OCI-LY7 (cell line): ENCODE measurements at regions not wholly inside any gene's neighbourhood (a gene's known extent, or its start where the extent isn't known, plus 50 kb on each side); places are given as distances from the start of the nearest gene placed in this dataset.

Experiments
- BruUV-seq: library from RNA; stranded (reverse); fragments of 400-500 nt; replicated peaks from 2 replicates; lab custom pipeline; 2021; lab: Mats Ljungman, UMichigan
- CTCF ChIA-PET: fragments of 300-600 bp; sonication (Branson Sonifier 250); formaldehyde crosslinking; loops from one replicate; lab custom pipeline; 2022; ENCODE audit warnings: antibody characterized with exemption; ENCODE audit not compliant: unreplicated experiment; lab: Charles Lee
- POLR2A ChIA-PET: fragments of 300-600 bp; sonication (Branson Sonifier 250); formaldehyde crosslinking; loops from one replicate; lab custom pipeline; 2022; ENCODE audit warnings: antibody characterized with exemption; lab: Charles Lee
- DNase-seq: peaks from one replicate; pipeline ENCODE4 v3.0.0-alpha.2; 2015; ENCODE audit warnings: low spot score
- H2AFZ ChIP-seq: fragments of 200-600 bp; sonication (generic), shearing (Covaris generic); 2 replicates; pipeline ENCODE4 v1.6.1; 2014; ENCODE audit warnings: mild to moderate bottlenecking, antibody characterized with exemption, low read length, moderate library complexity
- H3K27ac ChIP-seq: fragments of 200-600 bp; sonication (generic); 2 replicates; pipeline ENCODE4 v1.5.1; 2014; ENCODE audit warnings: mixed run types, low read depth, mild to moderate bottlenecking, moderate library complexity, low read length, inconsistent platforms; ENCODE audit not compliant: poor library complexity, severe bottlenecking
- H3K36me3 ChIP-seq: fragments of 200-600 bp; sonication (generic); 2 replicates; pipeline ENCODE4 v1.6.1; 2014; ENCODE audit warnings: mild to moderate bottlenecking, antibody characterized with exemption, low read length, moderate library complexity, mixed read lengths; ENCODE audit not compliant: insufficient read depth
- H3K4me1 ChIP-seq: fragments of 200-600 bp; sonication (generic); 2 replicates; pipeline ENCODE4 v1.5.1; 2014; ENCODE audit warnings: mild to moderate bottlenecking, low read length; ENCODE audit not compliant: insufficient read depth, poor library complexity, severe bottlenecking
- H3K4me2 ChIP-seq: fragments of 200-600 bp; sonication (generic); 2 replicates; pipeline ENCODE4 v1.6.1; 2014; ENCODE audit warnings: mild to moderate bottlenecking, low read length
- H3K4me3 ChIP-seq: fragments of 200-600 bp; sonication (generic); 2 replicates; pipeline ENCODE4 v1.5.1; 2014; ENCODE audit warnings: mild to moderate bottlenecking, low read depth, low read length; ENCODE audit not compliant: poor library complexity, severe bottlenecking
- H3K79me2 ChIP-seq: fragments of 200-600 bp; sonication (generic); 2 replicates; pipeline ENCODE4 v1.6.1; 2016; ENCODE audit warnings: low read depth, mild to moderate bottlenecking, low read length, moderate library complexity, mixed read lengths; ENCODE audit not compliant: insufficient read depth
- H3K9me2 ChIP-seq: fragments of 200-600 bp; sonication (generic); 2 replicates; pipeline ENCODE4 v1.6.1; 2016; ENCODE audit warnings: mild to moderate bottlenecking, low read length, mixed read lengths; ENCODE audit not compliant: insufficient read depth
- H3K9me3 ChIP-seq: fragments of 200-600 bp; sonication (generic); 2 replicates; pipeline ENCODE4 v1.6.1; 2014; ENCODE audit warnings: mild to moderate bottlenecking, mixed run types, low read length, mixed read lengths
- H4K20me1 ChIP-seq: fragments of 200-600 bp; sonication (generic); 2 replicates; pipeline ENCODE4 v1.6.1; 2014; ENCODE audit warnings: mild to moderate bottlenecking, antibody characterized with exemption, low read length, moderate library complexity, mixed read lengths; ENCODE audit not compliant: insufficient read depth
- EZH2phosphoT487 ChIP-seq: fragments of 200-600 bp; sonication (generic); IDR thresholded peaks from 2 replicates; pipeline ENCODE4 v1.6.1; 2018; ENCODE audit warnings: low read depth, borderline replicate concordance, mild to moderate bottlenecking, mixed run types, antibody characterized with exemption, low read length, moderate library complexity, mixed read lengths
- intact Hi-C: fragments of 100-400 bp; cut with micrococcal nuclease; formaldehyde crosslinking; loops from one replicate; pipeline ENCODE4 v1.10.0; 2022; ENCODE audit not compliant: unreplicated experiment
- TF ChIP-seq, protein P1 (sequence below): fragments of 200-600 bp; sonication (generic); conservative IDR thresholded peaks from 2 replicates; pipeline ENCODE4 v1.5.1; 2014; ENCODE audit warnings: mild to moderate bottlenecking, antibody characterized with exemption, low read length, moderate library complexity, mixed read lengths

DNA sequence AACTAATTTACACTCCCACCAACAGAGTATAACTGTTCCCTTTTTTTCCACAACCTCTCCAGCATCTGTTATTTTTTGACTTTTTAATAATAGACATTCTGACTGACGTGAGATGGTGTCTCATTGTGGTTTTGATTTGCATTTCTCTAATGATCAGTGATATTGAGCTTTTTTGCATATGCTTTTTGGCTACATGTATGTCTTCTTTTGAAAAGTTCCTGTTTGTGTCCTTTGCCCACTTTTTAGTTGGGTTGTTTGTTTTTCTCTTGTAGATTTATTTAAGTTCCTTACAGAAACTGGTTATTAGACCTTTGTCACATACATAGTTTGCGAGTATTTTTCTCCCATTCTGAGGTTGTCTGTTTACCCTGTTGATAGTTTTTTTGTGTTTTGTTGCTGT is 375.2 kb downstream of the MATN1 start:
- H3K79me2 ChIP-seq = no peaks in the 10 kb centered on the region
- H3K4me1 ChIP-seq = no peaks in the 10 kb centered on the region
- H2AFZ ChIP-seq = no peak overlapping the region
- DNase-seq = no peak
- no peak overlapping the region for H3K4me2 ChIP-seq
- BruUV-seq = no TSS peak
- H3K9me3 ChIP-seq = 0 out of 2 replicates have a peak, but pooled peaks cover 5% of the 10 kb centered on the region
- intact Hi-C loops = no loop called here
- H3K4me3 ChIP-seq = no peak overlapping the region
- H3K36me3 ChIP-seq = no peaks in the 10 kb centered on the region
- POLR2A ChIA-PET = interaction anchor here (0.6 kb wide), 1 partner anchor 210 kb away, joined by 8 read pairs; no protein-coding TSS in a partner anchor
- H3K9me2 ChIP-seq = no peaks in the 10 kb centered on the region
- no peaks in the 10 kb centered on the region for H4K20me1 ChIP-seq
- CTCF ChIA-PET = no interaction called here
- TF ChIP-seq, protein P1, sequence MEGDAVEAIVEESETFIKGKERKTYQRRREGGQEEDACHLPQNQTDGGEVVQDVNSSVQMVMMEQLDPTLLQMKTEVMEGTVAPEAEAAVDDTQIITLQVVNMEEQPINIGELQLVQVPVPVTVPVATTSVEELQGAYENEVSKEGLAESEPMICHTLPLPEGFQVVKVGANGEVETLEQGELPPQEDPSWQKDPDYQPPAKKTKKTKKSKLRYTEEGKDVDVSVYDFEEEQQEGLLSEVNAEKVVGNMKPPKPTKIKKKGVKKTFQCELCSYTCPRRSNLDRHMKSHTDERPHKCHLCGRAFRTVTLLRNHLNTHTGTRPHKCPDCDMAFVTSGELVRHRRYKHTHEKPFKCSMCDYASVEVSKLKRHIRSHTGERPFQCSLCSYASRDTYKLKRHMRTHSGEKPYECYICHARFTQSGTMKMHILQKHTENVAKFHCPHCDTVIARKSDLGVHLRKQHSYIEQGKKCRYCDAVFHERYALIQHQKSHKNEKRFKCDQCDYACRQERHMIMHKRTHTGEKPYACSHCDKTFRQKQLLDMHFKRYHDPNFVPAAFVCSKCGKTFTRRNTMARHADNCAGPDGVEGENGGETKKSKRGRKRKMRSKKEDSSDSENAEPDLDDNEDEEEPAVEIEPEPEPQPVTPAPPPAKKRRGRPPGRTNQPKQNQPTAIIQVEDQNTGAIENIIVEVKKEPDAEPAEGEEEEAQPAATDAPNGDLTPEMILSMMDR = no peak
- TF ChIP-seq EZH2phosphoT487 = no peak
- no peak overlapping the region for H3K27ac ChIP-seq

GRCh38 chr1:30345491-30346130 is 377.8 kb downstream of the MATN1 start:
- 0 out of 2 replicates have a peak, but pooled peaks cover 5% of the 10 kb centered on the region for H3K9me3 ChIP-seq
- H2AFZ ChIP-seq = no peak overlapping the region
- intact Hi-C loops = no loop called here
- no peak for DNase-seq
- no TSS peak for BruUV-seq
- H3K36me3 ChIP-seq = no peaks in the 10 kb centered on the region
- no peak overlapping the region for H3K4me3 ChIP-seq
- POLR2A ChIA-PET = no interaction called here
- no peak overlapping the region for H3K27ac ChIP-seq
- no peaks in the 10 kb centered on the region for H3K4me1 ChIP-seq
- CTCF ChIA-PET = no interaction called here
- H3K79me2 ChIP-seq = no peaks in the 10 kb centered on the region
- TF ChIP-seq, protein P1 = no peak
- no peak for TF ChIP-seq EZH2phosphoT487
- H3K9me2 ChIP-seq = no peaks in the 10 kb centered on the region
- H3K4me2 ChIP-seq = no peak overlapping the region
- no peaks in the 10 kb centered on the region for H4K20me1 ChIP-seq

GRCh38 chr1:30343562-30343961 is 379.8 kb downstream of the MATN1 start:
- no peak for TF ChIP-seq EZH2phosphoT487
- intact Hi-C loops = no loop called here
- H3K9me3 ChIP-seq = 0 out of 2 replicates have a peak, but pooled peaks cover 5% of the 10 kb centered on the region
- POLR2A ChIA-PET = no interaction called here
- H4K20me1 ChIP-seq = no peaks in the 10 kb centered on the region
- no TSS peak for BruUV-seq
- no peak overlapping the region for H3K4me3 ChIP-seq
- H3K4me1 ChIP-seq = no peaks in the 10 kb centered on the region
- H3K4me2 ChIP-seq = no peak overlapping the region
- H3K36me3 ChIP-seq = no peaks in the 10 kb centered on the region
- H2AFZ ChIP-seq = no peak overlapping the region
- CTCF ChIA-PET = no interaction called here
- no peaks in the 10 kb centered on the region for H3K9me2 ChIP-seq
- no peak overlapping the region for H3K27ac ChIP-seq
- no peak for DNase-seq
- no peaks in the 10 kb centered on the region for H3K79me2 ChIP-seq
